GM18868 (cell line): ENCODE measurements at regions not wholly inside any gene's neighbourhood (a gene's known extent, or its start where the extent isn't known, plus 50 kb on each side); places are given as distances from the start of the nearest gene placed in this dataset.
A peak's percentile ranks its signal among the peaks of the same experiment; 100 is the strongest.

ENCODE experiments used
- ATAC-seq: cut with Tn5 transposase; IDR thresholded peaks from one replicate; pipeline ENCODE4 v1.9.1; 2021; ENCODE audit warnings: mild to moderate bottlenecking, moderate library complexity; ENCODE audit not compliant: unreplicated experiment

- ATAC-seq: no peak
Observed at GRCh38 chr11:112457532-112457931, 196.9 kb upstream of the PLET1 start.

GRCh38 chr11:112459001-112459400 is 198.3 kb upstream of the PLET1 start:
- no peak for ATAC-seq

GRCh38 chr11:112460141-112460540 is 199.5 kb upstream of the PLET1 start:
- no peak for ATAC-seq

- ATAC-seq: no peak
Observed at GRCh38 chr11:112464949-112465348, 204.3 kb upstream of the PLET1 start.

GRCh38 chr11:112465433-112466024 is 204.9 kb upstream of the PLET1 start:
- no peak for ATAC-seq

- no peak for ATAC-seq
Observed at GRCh38 chr11:112467721-112468120, 207.1 kb upstream of the PLET1 start.

GRCh38 chr11:112469376-112469775 is 208.7 kb upstream of the PLET1 start:
- ATAC-seq: no peak

GRCh38 chr11:112470355-112470754 is 209.7 kb upstream of the PLET1 start:
- ATAC-seq: no peak

- ATAC-seq: no peak
Observed at GRCh38 chr11:112471731-112472130, 211.1 kb upstream of the PLET1 start.

- no peak for ATAC-seq
Observed at GRCh38 chr11:112477152-112477551, 216.5 kb upstream of the PLET1 start.

- ATAC-seq: no peak
Observed at GRCh38 chr11:112477581-112478317, 217.1 kb upstream of the PLET1 start.

- ATAC-seq: no peak
Observed at GRCh38 chr11:112478806-112479205, 218.1 kb upstream of the PLET1 start.

GRCh38 chr11:112481431-112481830 is 220.8 kb upstream of the PLET1 start:
- no peak for ATAC-seq

- no peak for ATAC-seq
Observed at GRCh38 chr11:112481893-112482292, 221.2 kb upstream of the PLET1 start.

GRCh38 chr11:112485280-112485679 is 224.6 kb upstream of the PLET1 start:
- ATAC-seq: peak; percentile 68

- ATAC-seq: no peak
Observed at GRCh38 chr11:112497826-112498225, 237.2 kb upstream of the PLET1 start.

GRCh38 chr11:112498701-112499100 is 238.0 kb upstream of the PLET1 start:
- no peak for ATAC-seq

- ATAC-seq: no peak
Observed at GRCh38 chr11:112499153-112499880, 238.7 kb upstream of the PLET1 start.

- no peak for ATAC-seq
Observed at GRCh38 chr11:112499881-112500204, 239.2 kb upstream of the PLET1 start.

- ATAC-seq: no peak
Observed at GRCh38 chr11:112503410-112503809, 242.8 kb upstream of the PLET1 start.

- ATAC-seq: no peak
Observed at GRCh38 chr11:112504056-112504455, 243.4 kb upstream of the PLET1 start.

GRCh38 chr11:112506852-112507251 is 246.2 kb upstream of the PLET1 start:
- no peak for ATAC-seq
